NCI-H345 (cell line): ENCODE measurements at regions not wholly inside any gene's neighbourhood (a gene's known extent, or its start where the extent isn't known, plus 50 kb on each side); places are given as distances from the start of the nearest gene placed in this dataset.

Experiments used
- DNase-seq: peaks from one replicate; lab custom pipeline; 2025; lab: John Stamatoyannopoulos, UW

- no peak for DNase-seq
Measured at GRCh38 chr10:36301539-36301938, 659.4 kb upstream of the FZD8 start.

GRCh38 chr10:36301139-36301538 is 659.0 kb upstream of the FZD8 start:
- DNase-seq: no peak

- no peak for DNase-seq
Measured at GRCh38 chr10:36283827-36284226, 641.7 kb upstream of the FZD8 start.

GRCh38 chr10:36281831-36282331 is 639.8 kb upstream of the FZD8 start:
- DNase-seq: no peak

GRCh38 chr10:36280890-36281499 is 638.9 kb upstream of the FZD8 start:
- DNase-seq: no peak

GRCh38 chr10:36280321-36280741 is 638.2 kb upstream of the FZD8 start:
- no peak for DNase-seq

GRCh38 chr10:36278176-36278575 is 636.1 kb upstream of the FZD8 start:
- no peak for DNase-seq

GRCh38 chr10:36277459-36277858 is 635.4 kb upstream of the FZD8 start:
- DNase-seq: no peak

- DNase-seq: no peak
Measured at GRCh38 chr10:36271627-36272340, 629.7 kb upstream of the FZD8 start.

- no peak for DNase-seq
Measured at GRCh38 chr10:36269222-36269621, 627.1 kb upstream of the FZD8 start.

- no peak for DNase-seq
Measured at GRCh38 chr10:36266923-36267322, 624.8 kb upstream of the FZD8 start.

- no peak for DNase-seq
Measured at GRCh38 chr10:36265741-36266140, 623.6 kb upstream of the FZD8 start.

- DNase-seq: no peak
Measured at GRCh38 chr10:36263871-36264270, 621.8 kb upstream of the FZD8 start.

- no peak for DNase-seq
Measured at GRCh38 chr10:36256948-36257356, 614.9 kb upstream of the FZD8 start.

- no peak for DNase-seq
Measured at GRCh38 chr10:36256166-36256565, 614.1 kb upstream of the FZD8 start.

GRCh38 chr10:36254199-36254598 is 612.1 kb upstream of the FZD8 start:
- no peak for DNase-seq

- no peak for DNase-seq
Measured at GRCh38 chr10:36253731-36254130, 611.6 kb upstream of the FZD8 start.

GRCh38 chr10:36251068-36251467 is 609.0 kb upstream of the FZD8 start:
- DNase-seq: no peak

GRCh38 chr10:36248304-36248981 is 606.3 kb upstream of the FZD8 start:
- DNase-seq: no peak

GRCh38 chr10:36247478-36247877 is 605.4 kb upstream of the FZD8 start:
- no peak for DNase-seq

GRCh38 chr10:36236931-36237330 is 594.8 kb upstream of the FZD8 start:
- no peak for DNase-seq

GRCh38 chr10:36236341-36236740 is 594.2 kb upstream of the FZD8 start:
- no peak for DNase-seq

- no peak for DNase-seq
Measured at GRCh38 chr10:36232935-36233334, 590.8 kb upstream of the FZD8 start.
